Fibroblast of skin of right biceps (primary cell): ENCODE measurements at regions not wholly inside any gene's neighbourhood (a gene's known extent, or its start where the extent isn't known, plus 50 kb on each side); places are given as distances from the start of the nearest gene placed in this dataset.

ENCODE experiments used
- DNase-seq: peaks from one replicate; pipeline ENCODE4 v3.0.0-alpha.2; 2013

GRCh38 chr9:84393266-84393950 lies 52.9 kb upstream of the SLC28A3 start:
- no peak for DNase-seq

DNA sequence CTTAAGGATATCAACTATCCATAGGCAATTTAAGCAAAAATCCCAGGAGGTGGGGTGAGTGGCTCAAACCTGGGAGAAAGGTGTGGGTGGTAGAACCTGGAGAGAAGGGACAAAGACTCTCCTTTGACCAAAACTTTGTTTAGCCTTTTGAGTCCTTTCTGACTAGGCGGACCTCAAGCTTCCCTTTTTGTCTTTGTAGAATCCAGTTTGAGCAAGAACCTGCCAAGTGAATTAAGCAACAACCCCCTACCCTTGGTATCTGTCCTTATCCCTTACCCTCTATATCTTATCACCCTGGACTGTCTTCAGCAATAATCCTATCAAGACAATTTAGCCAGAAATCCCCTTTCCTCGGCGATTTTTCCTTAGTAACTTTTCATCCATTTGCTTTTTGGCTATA lies 53.5 kb upstream of the SLC28A3 start:
- no peak for DNase-seq

GRCh38 chr9:84397151-84397728 lies 56.7 kb upstream of the SLC28A3 start:
- DNase-seq = peak; percentile 63

DNA sequence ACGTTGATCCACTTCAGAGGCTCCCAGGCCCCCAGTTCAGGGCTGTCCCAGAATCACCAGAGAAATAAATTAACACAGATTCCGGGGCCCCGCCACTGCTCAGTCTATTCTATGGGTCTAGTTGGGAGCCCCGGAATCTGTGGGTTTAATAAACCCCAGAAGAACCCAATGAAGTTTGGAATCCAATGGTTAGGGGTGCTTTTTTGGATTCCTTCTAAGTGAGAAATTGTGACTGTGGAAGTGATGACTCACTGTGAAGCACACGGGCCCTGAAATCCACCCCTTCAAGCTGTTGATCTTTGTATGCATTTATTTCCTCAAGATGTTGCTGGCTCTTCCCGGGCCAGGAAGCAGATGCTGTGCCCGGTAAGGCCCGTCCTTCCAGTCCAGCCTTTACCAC lies 57.3 kb upstream of the SLC28A3 start:
- peak; percentile 79 for DNase-seq

DNA sequence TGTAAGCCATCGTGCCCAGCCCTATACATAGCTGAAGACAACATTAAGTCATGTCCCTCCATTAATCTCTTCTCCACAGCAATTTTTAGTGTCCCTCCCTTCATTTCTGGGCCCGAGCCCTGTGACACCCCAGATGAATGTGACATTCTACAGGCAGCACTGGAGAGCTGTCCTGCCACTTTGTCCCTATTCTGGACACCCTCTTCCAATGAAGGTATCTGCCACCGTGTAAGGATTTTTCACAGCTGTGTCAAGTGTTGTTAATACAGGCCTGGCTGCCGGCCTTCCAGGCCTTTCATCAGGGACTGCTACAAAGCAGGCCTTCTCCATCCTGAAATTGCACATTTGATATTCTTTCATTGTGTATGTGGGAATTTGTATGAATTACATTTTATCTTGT lies 62.0 kb upstream of the SLC28A3 start:
- no peak for DNase-seq

- no peak for DNase-seq
Observed at GRCh38 chr9:84403288-84403687, 62.7 kb upstream of the SLC28A3 start.

GRCh38 chr9:84404095-84404686 lies 63.6 kb upstream of the SLC28A3 start:
- DNase-seq = no peak

DNA sequence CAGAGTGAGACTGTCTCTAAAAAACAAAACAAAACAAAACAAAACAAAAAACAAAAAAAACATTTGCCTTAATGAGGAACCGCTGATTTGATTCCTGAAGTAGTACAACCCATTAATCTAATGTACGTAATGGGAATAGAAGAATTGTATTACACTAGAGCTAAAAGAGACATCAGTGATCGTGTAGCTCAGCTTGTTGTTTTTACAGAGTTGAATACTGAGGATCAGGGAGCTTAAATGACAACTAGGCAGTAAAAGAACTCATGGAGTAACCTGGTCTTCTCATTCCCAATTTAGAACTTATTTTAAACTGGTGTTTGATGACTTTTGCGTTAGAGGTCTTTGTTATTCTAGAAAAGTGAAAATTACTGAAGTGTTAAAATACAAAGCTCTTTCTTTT lies 65.1 kb upstream of the SLC28A3 start:
- no peak for DNase-seq

DNA sequence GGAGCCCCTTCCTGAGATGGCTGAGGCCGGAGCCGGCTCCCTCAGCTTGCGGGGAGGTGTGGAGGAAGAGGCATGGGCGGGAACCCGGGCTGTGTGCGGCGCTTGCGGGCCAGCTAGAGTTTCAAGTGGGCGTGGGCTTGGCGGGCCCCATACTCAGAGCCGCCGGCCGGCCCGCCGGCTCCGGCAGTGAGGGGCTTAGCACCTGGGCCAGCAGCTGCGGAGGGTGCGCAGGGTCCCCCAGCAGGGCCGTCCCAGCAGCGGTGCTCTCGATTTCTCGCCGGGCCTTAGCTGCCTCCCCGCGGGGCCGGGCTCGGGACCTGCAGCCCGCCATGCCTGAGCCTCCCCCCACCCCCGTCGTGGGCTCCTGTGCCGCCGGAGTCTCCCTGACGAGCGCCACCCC lies 67.9 kb upstream of the SLC28A3 start:
- DNase-seq = no peak

- DNase-seq = no peak
Observed at GRCh38 chr9:84411683-84412267, 71.2 kb upstream of the SLC28A3 start.

DNA sequence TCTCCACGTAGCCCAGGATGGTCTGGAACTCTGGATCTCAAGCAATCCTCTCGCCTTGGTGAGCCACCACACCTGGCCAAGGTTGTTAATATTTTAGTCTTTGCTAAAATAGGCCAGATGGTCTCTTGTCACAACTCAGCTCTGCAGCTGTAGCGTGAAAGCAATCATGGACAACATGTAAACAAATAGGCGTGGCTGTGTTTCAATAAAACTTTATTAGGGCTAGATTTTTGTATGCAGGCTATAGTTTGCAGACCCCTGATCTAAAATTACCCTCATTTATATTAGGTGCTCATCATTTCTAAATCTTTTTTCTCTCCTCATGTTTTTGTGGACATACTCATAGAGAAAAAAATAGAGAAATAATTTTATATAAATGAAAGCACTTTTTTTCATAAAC lies 72.1 kb upstream of the SLC28A3 start:
- no peak for DNase-seq

- DNase-seq = no peak
Observed at GRCh38 chr9:84413301-84413700, 72.7 kb upstream of the SLC28A3 start.

GRCh38 chr9:84419031-84419602 lies 78.6 kb upstream of the SLC28A3 start:
- DNase-seq = no peak

GRCh38 chr9:84424931-84425330 lies 84.4 kb upstream of the SLC28A3 start:
- no peak for DNase-seq

- DNase-seq = no peak
Observed at GRCh38 chr9:84432746-84433145, 92.2 kb upstream of the SLC28A3 start.

DNA sequence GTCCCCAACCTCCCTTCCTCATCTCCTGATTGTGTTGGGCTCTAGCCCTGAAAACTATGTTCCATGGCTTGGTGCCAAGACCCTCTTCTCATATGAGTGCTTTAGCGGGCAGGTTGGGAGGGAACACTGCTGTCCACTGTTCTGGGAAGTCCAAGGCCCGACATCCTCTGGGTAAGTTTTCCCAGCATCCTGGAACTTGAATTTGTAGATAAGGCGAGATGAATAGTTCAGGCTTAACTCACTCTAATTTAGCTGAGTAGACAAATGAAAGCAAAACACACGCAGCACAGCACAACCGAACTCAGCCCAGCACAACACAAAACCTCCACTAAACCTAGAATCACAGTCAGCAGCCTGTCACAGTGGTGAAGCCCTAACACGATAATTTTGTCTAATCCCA lies 95.3 kb upstream of the SLC28A3 start:
- no peak for DNase-seq

DNA sequence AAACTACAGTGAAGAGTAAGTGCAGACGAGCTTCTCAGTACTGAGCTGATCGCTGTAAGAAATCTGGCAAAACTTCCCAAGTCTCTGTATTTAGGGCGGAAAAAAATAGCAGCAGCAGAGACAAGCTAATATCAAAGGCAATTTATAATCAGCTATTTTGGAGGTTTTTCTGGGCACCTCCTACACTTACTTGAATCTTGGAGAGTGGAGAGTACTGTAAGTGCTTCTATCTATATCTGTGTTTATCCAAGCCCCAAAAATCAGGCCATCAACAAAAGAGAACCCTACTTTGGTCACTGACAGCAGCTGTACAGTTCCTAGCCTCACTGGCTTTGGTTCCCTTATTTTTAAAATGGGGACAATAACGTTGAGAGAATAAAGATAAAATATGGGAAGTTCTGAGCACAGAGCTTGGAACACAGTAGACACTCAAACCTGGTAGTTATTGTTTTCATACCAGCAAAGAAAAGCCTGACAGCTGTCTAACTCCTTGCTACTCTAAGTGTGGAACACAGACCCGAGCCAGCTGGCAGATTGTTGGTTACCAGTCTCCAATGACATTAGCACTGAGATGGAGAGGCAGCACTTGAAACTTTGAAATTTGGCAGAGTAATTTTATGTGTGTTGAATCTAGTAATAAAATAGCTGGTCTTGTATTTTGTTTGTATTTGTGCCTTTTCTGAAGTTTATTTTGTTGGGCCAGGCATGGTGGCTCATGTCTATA lies 96.0 kb upstream of the SLC28A3 start:
- DNase-seq = no peak

- no peak for DNase-seq
Observed at GRCh38 chr9:84438391-84438790, 97.8 kb upstream of the SLC28A3 start.

DNA sequence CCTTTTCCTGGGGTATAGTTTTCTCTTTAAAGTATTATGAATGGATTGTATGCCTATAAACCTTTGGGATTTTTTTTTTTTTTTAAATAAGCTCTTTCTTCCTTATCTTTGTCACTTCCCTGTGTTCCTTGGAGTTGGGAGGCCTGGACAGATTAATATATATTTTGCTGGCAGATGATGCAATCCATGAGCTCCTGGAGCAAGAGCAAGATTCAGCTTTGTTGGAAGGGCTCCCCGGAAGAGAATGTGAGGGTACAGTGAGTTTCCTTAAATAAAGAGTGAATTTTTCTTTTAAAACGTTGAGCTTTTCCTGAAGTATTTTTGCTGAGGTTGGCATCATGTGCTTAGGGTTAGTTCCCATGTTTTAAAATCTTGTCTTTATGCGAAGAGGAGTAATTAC lies 98.7 kb upstream of the SLC28A3 start:
- peak; percentile 10 for DNase-seq

DNA sequence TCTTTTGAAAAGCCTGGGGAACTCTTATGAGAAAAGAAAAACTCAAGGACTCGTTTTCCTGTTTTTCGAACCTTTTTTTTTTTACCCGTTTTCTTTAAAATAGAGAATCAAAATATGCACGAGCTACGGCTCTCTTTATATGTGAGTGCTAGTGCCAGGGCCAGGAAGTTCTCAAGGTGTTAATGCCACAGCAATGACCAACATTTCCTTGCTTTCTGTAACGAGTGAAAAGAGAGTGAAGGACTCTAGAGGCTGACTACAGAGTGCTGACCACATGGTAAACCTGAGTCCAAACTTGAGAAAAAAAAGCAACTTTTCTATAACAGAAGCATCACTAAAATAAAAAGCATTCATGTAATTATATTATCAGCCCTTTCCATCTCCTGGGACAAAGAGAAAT lies 102.2 kb upstream of the SLC28A3 start:
- no peak for DNase-seq

DNA sequence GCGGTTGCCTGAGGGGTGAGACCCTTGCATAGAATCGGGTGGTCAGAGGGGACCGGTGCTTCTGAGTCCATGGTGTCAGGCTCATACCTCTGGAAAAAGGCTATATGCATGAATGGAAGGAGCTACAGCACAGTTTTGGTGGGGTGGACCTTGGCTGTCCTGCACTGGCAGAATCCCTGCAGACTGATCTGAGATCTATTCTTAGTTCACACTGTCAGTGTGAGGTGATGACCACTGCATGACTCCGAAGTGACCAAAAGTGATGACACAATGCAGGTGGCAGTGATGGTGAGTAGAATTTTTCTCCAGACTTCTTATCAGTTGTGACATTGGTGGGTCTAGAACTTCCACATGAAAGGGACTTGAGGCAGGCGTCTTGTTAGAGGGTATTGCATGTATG lies 105.2 kb upstream of the SLC28A3 start:
- DNase-seq = no peak

- no peak for DNase-seq
Observed at GRCh38 chr9:84447305-84447704, 106.7 kb upstream of the SLC28A3 start.

- no peak for DNase-seq
Observed at GRCh38 chr9:84450029-84450428, 109.5 kb upstream of the SLC28A3 start.
